GM12878 (cell line): ENCODE measurements at regions not wholly inside any gene's neighbourhood (a gene's known extent, or its start where the extent isn't known, plus 50 kb on each side); places are given as distances from the start of the nearest gene placed in this dataset.

Experiments
- ATAC-seq: fragments of 200-7000 bp; cut with Tn5 transposase; 3 replicates; pipeline ENCODE4 v1.9.1; 2020; ENCODE audit warnings: mild to moderate bottlenecking, moderate library complexity
- BruUV-seq: library from RNA; stranded (reverse); fragments of 400-500 nt; replicated peaks from 2 replicates; lab custom pipeline; 2021; lab: Mats Ljungman, UMichigan
- CTCF ChIA-PET: fragments of 300-600 bp; sonication (Branson Sonifier 250); formaldehyde crosslinking; extraction: SDS; loops from one replicate; lab custom pipeline; 2021; ENCODE audit warnings: inconsistent platforms; lab: Yijun Ruan, JAX
- POLR2A ChIA-PET: fragments of 350-600 bp; formaldehyde crosslinking; extraction: SDS; loops from one replicate; lab custom pipeline; 2021; ENCODE audit warnings: inconsistent platforms; lab: Charles Lee
- RAD21 ChIA-PET: fragments of 300-600 bp; sonication (Branson Sonifier 250); formaldehyde crosslinking; loops from one replicate; lab custom pipeline; 2023; ENCODE audit warnings: antibody characterized with exemption; ENCODE audit not compliant: unreplicated experiment; lab: Charles Lee
- SMC1A ChIA-PET: fragments of 300-600 bp; sonication (Branson Sonifier 250); formaldehyde crosslinking; loops from one replicate; lab custom pipeline; 2023; ENCODE audit not compliant: unreplicated experiment, uncharacterized antibody; lab: Charles Lee
- DNase-seq: peaks from one replicate; pipeline ENCODE4 v3.0.0-alpha.2; 2011; ENCODE audit warnings: low read depth, low spot score
- FAIRE-seq: peaks from 3 replicates; lab custom pipeline; 2011; peaks lifted over from hg19 to GRCh38; lab: Jason Lieb, UNC
- H2AFZ ChIP-seq: 2 replicates; pipeline ENCODE4 v1.6.0; 2011; ENCODE audit warnings: low read depth, low read length, control low read depth; ENCODE audit not compliant: control insufficient read depth
- H3K27ac ChIP-seq: 2 replicates; pipeline ENCODE4 v1.5.1; 2011; ENCODE audit warnings: control low read depth; ENCODE audit not compliant: control insufficient read depth, insufficient read depth
- H3K27me3 ChIP-seq, 2 experiments: replicated peaks in 1 of 2; 2 replicates each; pipeline versions ENCODE4 v1.6.0 to v1.6.1; 2011; ENCODE audit warnings: low read length in 1 of 2; ENCODE audit not compliant: control insufficient read depth in 2 of 2, insufficient read depth in 2 of 2
- H3K36me3 ChIP-seq, 2 experiments: 2 replicates each; pipeline ENCODE4 v1.5.1; 2011; ENCODE audit warnings: low read length in 1 of 2; ENCODE audit not compliant: control insufficient read depth in 2 of 2, insufficient read depth in 2 of 2
- H3K4me1 ChIP-seq: 2 replicates; pipeline ENCODE4 v1.6.1; 2011; ENCODE audit warnings: mild to moderate bottlenecking, low read length, moderate library complexity, mixed read lengths; ENCODE audit not compliant: control insufficient read depth, insufficient read depth
- H3K4me2 ChIP-seq: 2 replicates; pipeline ENCODE4 v1.6.0; 2011; ENCODE audit warnings: control low read depth; ENCODE audit not compliant: control insufficient read depth, insufficient read depth
- H3K4me3 ChIP-seq: fragments of 200-600 bp; sonication (generic); 2 replicates; pipeline ENCODE4 v1.5.1; 2016
- H3K79me2 ChIP-seq: 2 replicates; pipeline ENCODE4 v1.6.0; 2011; ENCODE audit warnings: low read length; ENCODE audit not compliant: control insufficient read depth, insufficient read depth
- H3K9ac ChIP-seq: 2 replicates; pipeline ENCODE4 v1.8.0; 2011; ENCODE audit warnings: low read length, control low read depth, mixed read lengths; ENCODE audit not compliant: control insufficient read depth, insufficient read depth
- H3K9me3 ChIP-seq: replicated peaks from 3 replicates; pipeline ENCODE4 v1.5.1; 2011; ENCODE audit warnings: mild to moderate bottlenecking, low read length; ENCODE audit not compliant: control insufficient read depth, insufficient read depth
- H4K20me1 ChIP-seq: 2 replicates; pipeline ENCODE4 v1.6.0; 2011; ENCODE audit not compliant: control insufficient read depth, insufficient read depth
- EZH2 ChIP-seq: IDR thresholded peaks from 2 replicates; pipeline ENCODE4 v1.6.1; 2012; ENCODE audit warnings: low read depth, mild to moderate bottlenecking, control low read depth, inconsistent platforms, low read length, borderline replicate concordance; ENCODE audit not compliant: control insufficient read depth
- GATAD2B ChIP-seq: fragments of 450-650 bp; conservative IDR thresholded peaks from 2 replicates; pipeline ENCODE4 v1.6.1; 2017; ENCODE audit warnings: low read depth, mild to moderate bottlenecking, moderate library complexity
- HDAC2 ChIP-seq: fragments of 200-600 bp; sonication (generic); IDR thresholded peaks from 2 replicates; pipeline ENCODE4 v1.6.1; 2017
- MYB ChIP-seq: fragments of 150-350 bp; IDR thresholded peaks from 2 replicates; pipeline ENCODE4 v1.6.1; 2014; ENCODE audit warnings: mild to moderate bottlenecking, low read depth, low read length, borderline replicate concordance
- SMAD1 ChIP-seq: fragments of 450-650 bp; IDR thresholded peaks from 2 replicates; pipeline ENCODE4 v1.6.1; 2018; ENCODE audit warnings: mild to moderate bottlenecking, low read depth; ENCODE audit not compliant: partially characterized antibody
- STAT3 ChIP-seq: IDR thresholded peaks from 2 replicates; pipeline ENCODE4 v1.6.1; 2011; ENCODE audit warnings: low read depth, low read length, improper control_type of control experiment
- TBL1XR1 ChIP-seq: IDR thresholded peaks from 2 replicates; pipeline ENCODE4 v1.6.1; 2012; ENCODE audit warnings: low read depth, low read length, improper control_type of control experiment
- TCF7 ChIP-seq: IDR thresholded peaks from 2 replicates; pipeline ENCODE4 v1.6.1; 2014; ENCODE audit warnings: antibody characterized with exemption, borderline replicate concordance
- ZNF207 ChIP-seq: fragments of 450-650 bp; IDR thresholded peaks from 2 replicates; pipeline ENCODE4 v1.6.1; 2014; ENCODE audit warnings: antibody characterized with exemption, mild to moderate bottlenecking, borderline replicate concordance
- WGBS: methylation state at CpG from one replicate; pipeline ENCODE4 v1.1.6; 2016; ENCODE audit warnings: low lambda C conversion rate; ENCODE audit not compliant: insufficient replicate concordance, insufficient coverage; ENCODE audit errors: missing lambda C conversion rate; 5-methylcytosine and 5-hydroxymethylcytosine counted together
- in situ Hi-C: fragments of 300-500 bp; cut with MboI; formaldehyde crosslinking; loops from 9 replicates; pipeline ENCODE4 v1.14.3; 2018; ENCODE audit warnings: mixed read lengths
- intact Hi-C: fragments of 100-400 bp; cut with micrococcal nuclease; formaldehyde crosslinking; loops from one replicate; pipeline ENCODE4 v1.14.2; 2022; ENCODE audit not compliant: unreplicated experiment
- TF ChIP-seq, protein P1 (sequence below): IDR thresholded peaks from 2 replicates; pipeline ENCODE4 v1.6.1; 2012; ENCODE audit warnings: low read depth, low read length, improper control_type of control experiment
- TF ChIP-seq, protein P2 (sequence below): IDR thresholded peaks from 2 replicates; pipeline ENCODE4 v1.6.1; 2011; ENCODE audit warnings: mild to moderate bottlenecking, low read depth, low read length, moderate library complexity; ENCODE audit not compliant: insufficient replicate concordance
- TF ChIP-seq, protein P3 (sequence below): fragments of 450-650 bp; IDR thresholded peaks from 2 replicates; pipeline ENCODE4 v1.6.1; 2014; ENCODE audit warnings: mild to moderate bottlenecking
- TF ChIP-seq, protein P4 (sequence below): IDR thresholded peaks from 2 replicates; pipeline ENCODE4 v1.6.1; 2012; ENCODE audit warnings: low read depth, low read length, improper control_type of control experiment
- TF ChIP-seq, protein P5 (sequence below): fragments of 450-650 bp; IDR thresholded peaks from 2 replicates; pipeline ENCODE4 v1.6.1; 2017; ENCODE audit warnings: low read depth, mild to moderate bottlenecking, moderate library complexity

DNA sequence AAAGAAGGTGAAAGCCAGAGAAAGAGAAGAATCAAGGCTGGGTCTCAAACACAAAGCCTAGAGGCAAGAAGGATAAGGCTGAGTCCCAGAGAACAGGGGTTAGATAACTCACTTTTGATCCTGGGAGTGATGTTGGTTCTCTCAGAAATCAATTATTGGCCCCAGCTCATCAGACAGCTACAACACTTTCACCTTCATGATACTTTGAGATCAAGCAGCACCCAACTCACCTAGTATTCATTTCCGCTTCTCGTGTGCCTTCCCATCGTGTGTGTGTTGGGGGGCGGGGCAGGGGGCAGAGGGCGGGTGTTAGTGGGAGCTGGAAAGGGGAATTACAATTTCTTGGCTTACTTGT is 92.2 kb upstream of the RAD23B start:
- no peak for TF ChIP-seq STAT3
- TF ChIP-seq, protein P1, sequence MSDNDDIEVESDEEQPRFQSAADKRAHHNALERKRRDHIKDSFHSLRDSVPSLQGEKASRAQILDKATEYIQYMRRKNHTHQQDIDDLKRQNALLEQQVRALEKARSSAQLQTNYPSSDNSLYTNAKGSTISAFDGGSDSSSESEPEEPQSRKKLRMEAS: no peak
- TF ChIP-seq, protein P2, sequence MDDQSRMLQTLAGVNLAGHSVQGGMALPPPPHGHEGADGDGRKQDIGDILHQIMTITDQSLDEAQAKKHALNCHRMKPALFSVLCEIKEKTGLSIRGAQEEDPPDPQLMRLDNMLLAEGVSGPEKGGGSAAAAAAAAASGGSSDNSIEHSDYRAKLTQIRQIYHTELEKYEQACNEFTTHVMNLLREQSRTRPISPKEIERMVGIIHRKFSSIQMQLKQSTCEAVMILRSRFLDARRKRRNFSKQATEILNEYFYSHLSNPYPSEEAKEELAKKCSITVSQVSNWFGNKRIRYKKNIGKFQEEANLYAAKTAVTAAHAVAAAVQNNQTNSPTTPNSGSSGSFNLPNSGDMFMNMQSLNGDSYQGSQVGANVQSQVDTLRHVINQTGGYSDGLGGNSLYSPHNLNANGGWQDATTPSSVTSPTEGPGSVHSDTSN: no peak
- TF ChIP-seq, protein P3, sequence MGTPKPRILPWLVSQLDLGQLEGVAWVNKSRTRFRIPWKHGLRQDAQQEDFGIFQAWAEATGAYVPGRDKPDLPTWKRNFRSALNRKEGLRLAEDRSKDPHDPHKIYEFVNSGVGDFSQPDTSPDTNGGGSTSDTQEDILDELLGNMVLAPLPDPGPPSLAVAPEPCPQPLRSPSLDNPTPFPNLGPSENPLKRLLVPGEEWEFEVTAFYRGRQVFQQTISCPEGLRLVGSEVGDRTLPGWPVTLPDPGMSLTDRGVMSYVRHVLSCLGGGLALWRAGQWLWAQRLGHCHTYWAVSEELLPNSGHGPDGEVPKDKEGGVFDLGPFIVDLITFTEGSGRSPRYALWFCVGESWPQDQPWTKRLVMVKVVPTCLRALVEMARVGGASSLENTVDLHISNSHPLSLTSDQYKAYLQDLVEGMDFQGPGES: no peak
- TF ChIP-seq, protein P4, sequence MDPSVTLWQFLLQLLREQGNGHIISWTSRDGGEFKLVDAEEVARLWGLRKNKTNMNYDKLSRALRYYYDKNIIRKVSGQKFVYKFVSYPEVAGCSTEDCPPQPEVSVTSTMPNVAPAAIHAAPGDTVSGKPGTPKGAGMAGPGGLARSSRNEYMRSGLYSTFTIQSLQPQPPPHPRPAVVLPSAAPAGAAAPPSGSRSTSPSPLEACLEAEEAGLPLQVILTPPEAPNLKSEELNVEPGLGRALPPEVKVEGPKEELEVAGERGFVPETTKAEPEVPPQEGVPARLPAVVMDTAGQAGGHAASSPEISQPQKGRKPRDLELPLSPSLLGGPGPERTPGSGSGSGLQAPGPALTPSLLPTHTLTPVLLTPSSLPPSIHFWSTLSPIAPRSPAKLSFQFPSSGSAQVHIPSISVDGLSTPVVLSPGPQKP: no peak
- no peak for TF ChIP-seq EZH2
- no peak for TF ChIP-seq TCF7
- TF ChIP-seq TBL1XR1: no peak
- TF ChIP-seq ZNF207: no peak
- TF ChIP-seq, protein P5, sequence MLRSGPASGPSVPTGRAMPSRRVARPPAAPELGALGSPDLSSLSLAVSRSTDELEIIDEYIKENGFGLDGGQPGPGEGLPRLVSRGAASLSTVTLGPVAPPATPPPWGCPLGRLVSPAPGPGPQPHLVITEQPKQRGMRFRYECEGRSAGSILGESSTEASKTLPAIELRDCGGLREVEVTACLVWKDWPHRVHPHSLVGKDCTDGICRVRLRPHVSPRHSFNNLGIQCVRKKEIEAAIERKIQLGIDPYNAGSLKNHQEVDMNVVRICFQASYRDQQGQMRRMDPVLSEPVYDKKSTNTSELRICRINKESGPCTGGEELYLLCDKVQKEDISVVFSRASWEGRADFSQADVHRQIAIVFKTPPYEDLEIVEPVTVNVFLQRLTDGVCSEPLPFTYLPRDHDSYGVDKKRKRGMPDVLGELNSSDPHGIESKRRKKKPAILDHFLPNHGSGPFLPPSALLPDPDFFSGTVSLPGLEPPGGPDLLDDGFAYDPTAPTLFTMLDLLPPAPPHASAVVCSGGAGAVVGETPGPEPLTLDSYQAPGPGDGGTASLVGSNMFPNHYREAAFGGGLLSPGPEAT: no peak
- TF ChIP-seq HDAC2: no peak
- TF ChIP-seq SMAD1: no peak
- TF ChIP-seq GATAD2B: no peak
- no peak for TF ChIP-seq MYB
- no TSS peak for BruUV-seq
- Histone ChIP-seq H3K27ac (no peak overlapping the region), H3K4me2 (no peak overlapping the region), H3K9me3 (no peaks in the 10 kb centered on the region; the same call in 2 of the 3 replicates), H4K20me1 (no peaks in the 10 kb centered on the region), H3K27me3 (no peaks in the 10 kb centered on the region), H3K4me3 (no peak overlapping the region), H3K4me1 (no peaks in the 10 kb centered on the region), H3K36me3 (no peaks in the 10 kb centered on the region), H2AFZ (no peak overlapping the region), H3K79me2 (no peaks in the 10 kb centered on the region), H3K9ac (no peak overlapping the region)
- intact Hi-C loops (no loop called here), in situ Hi-C loops (no loop called here)
- no peak for DNase-seq
- no peak for FAIRE-seq
- ChIA-PET SMC1A (interaction anchor here (0.8 to 11.0 kb wide), 13 partner anchors 13 to 151 kb away, joined by 3 to 119 read pairs (median 5); no protein-coding TSS in a partner anchor), RAD21 (interaction anchor here (1.1 to 5.5 kb wide), 7 partner anchors 11 to 83 kb away, joined by 3 to 51 read pairs (median 5); no protein-coding TSS in a partner anchor), POLR2A (interaction anchor here (3.8 kb wide), 1 partner anchor 15 kb away, joined by 12 read pairs; no protein-coding TSS in a partner anchor), CTCF (interaction anchor here (1.2 to 2.3 kb wide), 5 partner anchors 8 to 70 kb away, joined by 4 to 12 read pairs (median 6); no protein-coding TSS in a partner anchor)
- no peak for ATAC-seq
- WGBS: 51% methylated on average over 5 of the region's 5 CpGs
